Esophagus squamous epithelium (tissue), 5 donors: ENCODE measurements at regions not wholly inside any gene's neighbourhood (a gene's known extent, or its start where the extent isn't known, plus 50 kb on each side); places are given as distances from the start of the nearest gene placed in this dataset.
A peak's percentile ranks its signal among the peaks of the same experiment; 100 is the strongest.

Source experiments
- DNase-seq: peaks from one replicate; lab custom pipeline; 2025; lab: John Stamatoyannopoulos, UW
- H3K27ac ChIP-seq, 4 donors: fragments of 200-600 bp; sonication (generic); one replicate each; pipeline ENCODE4 v1.5.1; 2016 to 2019; ENCODE audit warnings: mild to moderate bottlenecking in 1 of 4
- H3K27me3 ChIP-seq, 4 donors: fragments of 200-600 bp; sonication (generic); 1 replicate in 3 of 4; 2 replicates in 1 of 4; pipeline versions ENCODE4 v1.5.1 to v1.6.0; 2017 to 2021; ENCODE audit warnings: antibody characterized with exemption in 1 of 4
- H3K36me3 ChIP-seq, 3 donors: fragments of 200-600 bp; sonication (generic); one replicate each; pipeline ENCODE4 v1.5.1; 2016 to 2019
- H3K4me1 ChIP-seq, 3 donors: fragments of 200-600 bp; sonication (generic); one replicate each; pipeline ENCODE4 v1.5.1; 2017 to 2019
- H3K4me3 ChIP-seq, 4 donors: fragments of 200-600 bp; sonication (generic); 1 replicate in 3 of 4; 2 replicates in 1 of 4; pipeline ENCODE4 v1.5.1; 2016 to 2019; ENCODE audit warnings: mild to moderate bottlenecking in 2 of 4, moderate library complexity in 1 of 4
- H3K9me3 ChIP-seq, 3 donors: fragments of 200-600 bp; sonication (generic); one replicate each; pipeline ENCODE4 v1.5.1; 2016 to 2019
- POLR2A ChIP-seq, 4 donors: fragments of 450-650 bp; IDR thresholded peaks; one replicate each; pipeline ENCODE4 v1.6.1; 2017; ENCODE audit warnings: antibody characterized with exemption in 4 of 4, mild to moderate bottlenecking in 4 of 4, moderate library complexity in 3 of 4
- WGBS, 2 donors: methylation state at CpG; one replicate each; pipeline ENCODE4 v1.1.5; 2018; 5-methylcytosine and 5-hydroxymethylcytosine counted together
- intact Hi-C: fragments of 100-400 bp; cut with DNase I; formaldehyde crosslinking; loops from one replicate; pipeline ENCODE4 v1.15.0; 2022
- TF ChIP-seq, protein P1 (sequence below), 6 experiments: fragments of 450-650 bp in 4 of 6; fragments of 200-600 bp in 2 of 6; sonication (generic) in 2 of 6; IDR thresholded peaks; one replicate each; pipeline ENCODE4 v1.5.1; 2016 to 2019; ENCODE audit warnings: antibody characterized with exemption in 6 of 6, mild to moderate bottlenecking in 4 of 6, moderate library complexity in 4 of 6
- donor health status: DM: yes; HTN: yes; CAD: no.

DNA sequence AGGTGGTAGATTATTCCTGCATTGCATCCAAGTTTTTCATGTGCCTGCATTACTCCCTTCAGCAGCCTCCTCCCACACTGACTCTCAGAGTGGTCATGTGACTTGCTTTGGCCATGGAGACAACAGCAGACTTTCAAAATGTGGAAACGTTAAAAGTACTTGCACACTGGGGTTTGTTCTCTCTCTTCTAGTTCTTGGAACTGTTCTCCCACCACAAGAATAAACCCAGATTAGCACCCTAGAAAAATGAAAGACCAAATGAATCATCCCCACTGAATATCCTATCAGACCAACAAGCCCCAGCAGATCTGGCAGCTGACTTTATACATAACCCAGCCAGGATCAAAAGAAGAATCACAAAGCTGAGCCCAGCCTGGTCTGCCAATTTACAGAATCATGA, 398.5 kb downstream of the VPS13C start:
- 0% methylated on average over 1 of the region's 1 CpG for WGBS, 2 donors
- peak overlapping the region in 1 of 4 donors; percentile 24 for H3K27ac ChIP-seq
- H3K9me3 ChIP-seq = no peaks in the 10 kb centered on the region
- no peak for DNase-seq
- H3K27me3 ChIP-seq = peaks cover 0 to 22% (median 0%) of the 10 kb centered on the region in 4 donors
- no peak overlapping the region for H3K4me3 ChIP-seq
- intact Hi-C loops = no loop called here
- no peak for TF ChIP-seq POLR2A (IDR thresholded peaks at IDR 0.05)
- TF ChIP-seq, protein P1, sequence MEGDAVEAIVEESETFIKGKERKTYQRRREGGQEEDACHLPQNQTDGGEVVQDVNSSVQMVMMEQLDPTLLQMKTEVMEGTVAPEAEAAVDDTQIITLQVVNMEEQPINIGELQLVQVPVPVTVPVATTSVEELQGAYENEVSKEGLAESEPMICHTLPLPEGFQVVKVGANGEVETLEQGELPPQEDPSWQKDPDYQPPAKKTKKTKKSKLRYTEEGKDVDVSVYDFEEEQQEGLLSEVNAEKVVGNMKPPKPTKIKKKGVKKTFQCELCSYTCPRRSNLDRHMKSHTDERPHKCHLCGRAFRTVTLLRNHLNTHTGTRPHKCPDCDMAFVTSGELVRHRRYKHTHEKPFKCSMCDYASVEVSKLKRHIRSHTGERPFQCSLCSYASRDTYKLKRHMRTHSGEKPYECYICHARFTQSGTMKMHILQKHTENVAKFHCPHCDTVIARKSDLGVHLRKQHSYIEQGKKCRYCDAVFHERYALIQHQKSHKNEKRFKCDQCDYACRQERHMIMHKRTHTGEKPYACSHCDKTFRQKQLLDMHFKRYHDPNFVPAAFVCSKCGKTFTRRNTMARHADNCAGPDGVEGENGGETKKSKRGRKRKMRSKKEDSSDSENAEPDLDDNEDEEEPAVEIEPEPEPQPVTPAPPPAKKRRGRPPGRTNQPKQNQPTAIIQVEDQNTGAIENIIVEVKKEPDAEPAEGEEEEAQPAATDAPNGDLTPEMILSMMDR (IDR thresholded peaks at IDR 0.05) = no peak
- H3K4me1 ChIP-seq = peaks cover 0 to 18% (median 0%) of the 10 kb centered on the region in 3 donors
- no peaks in the 10 kb centered on the region for H3K36me3 ChIP-seq

DNA sequence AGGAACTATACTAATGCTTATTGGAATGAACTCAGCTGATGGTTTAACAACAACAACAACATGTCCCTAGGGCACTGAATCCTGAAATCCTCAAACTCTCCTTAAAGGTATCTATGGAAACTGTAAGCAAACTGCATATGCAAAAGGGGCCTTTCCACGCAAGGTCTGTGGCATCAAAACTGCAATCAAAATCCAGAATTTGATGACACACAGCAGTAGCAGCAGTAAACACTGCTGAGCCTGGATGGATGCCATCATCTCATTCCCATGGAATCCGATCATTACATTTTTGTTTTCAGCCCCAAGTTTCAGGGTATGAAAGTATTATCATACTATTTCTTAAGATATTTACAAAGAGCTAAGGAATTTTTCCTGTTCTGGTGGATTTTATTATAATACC, 399.7 kb downstream of the VPS13C start:
- H3K4me3 ChIP-seq = no peak overlapping the region
- H3K27me3 ChIP-seq = peaks cover 0 to 11% (median 0%) of the 10 kb centered on the region in 4 donors
- H3K36me3 ChIP-seq = no peaks in the 10 kb centered on the region
- H3K27ac ChIP-seq = peak overlapping the region in 1 of 4 donors; percentile 1
- no peak for DNase-seq
- 58 to 66% methylated on average over 2 of the region's 2 CpGs for WGBS, 2 donors
- H3K4me1 ChIP-seq = peaks cover 0 to 18% (median 0%) of the 10 kb centered on the region in 3 donors
- TF ChIP-seq, protein P1 (IDR thresholded peaks at IDR 0.05) = no peak
- TF ChIP-seq POLR2A (IDR thresholded peaks at IDR 0.05) = no peak
- intact Hi-C loops = no loop called here
- H3K9me3 ChIP-seq = no peaks in the 10 kb centered on the region

DNA sequence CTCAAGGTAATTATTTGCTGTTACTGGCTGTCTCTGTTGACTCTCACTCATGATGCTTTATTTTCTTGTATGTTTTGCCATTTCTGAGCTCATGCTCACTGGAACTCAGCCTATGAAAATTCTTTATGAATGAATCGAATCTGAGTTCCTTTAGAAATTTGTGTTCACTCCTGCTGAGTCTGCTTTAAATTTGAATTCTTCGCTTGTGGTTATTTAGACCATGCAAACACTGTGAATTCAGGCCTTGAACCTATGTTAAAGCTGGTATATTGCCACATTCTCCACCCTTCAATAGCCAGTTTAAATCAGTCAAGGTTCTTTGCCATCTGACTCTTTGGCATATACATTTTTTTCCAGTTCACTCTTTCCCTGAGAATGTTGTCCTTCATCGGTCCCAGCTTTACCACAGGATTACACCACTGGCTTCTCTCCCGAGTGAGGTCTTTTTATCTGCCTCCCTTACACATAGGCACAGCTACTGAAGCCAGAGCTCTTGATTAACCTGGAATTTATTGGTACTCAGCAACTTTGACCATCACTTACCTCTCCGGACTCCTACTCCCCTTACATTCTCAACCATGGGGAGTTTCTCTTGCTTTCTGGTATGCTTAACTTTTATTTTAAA, 400.6 kb downstream of the VPS13C start:
- DNase-seq = no peak
- intact Hi-C loops = no loop called here
- TF ChIP-seq, protein P1 (IDR thresholded peaks at IDR 0.05) = no peak
- no peak for TF ChIP-seq POLR2A (IDR thresholded peaks at IDR 0.05)
- Histone ChIP-seq H3K36me3 (no peaks in the 10 kb centered on the region), H3K27ac (no peak overlapping the region), H3K4me3 (no peak overlapping the region), H3K27me3 (peaks cover 0 to 6% (median 0%) of the 10 kb centered on the region in 4 donors), H3K4me1 (peaks cover 0 to 18% (median 0%) of the 10 kb centered on the region in 3 donors), H3K9me3 (no peaks in the 10 kb centered on the region)
- WGBS, 2 donors = 74 to 82% methylated on average over 5 of the region's 5 CpGs

DNA sequence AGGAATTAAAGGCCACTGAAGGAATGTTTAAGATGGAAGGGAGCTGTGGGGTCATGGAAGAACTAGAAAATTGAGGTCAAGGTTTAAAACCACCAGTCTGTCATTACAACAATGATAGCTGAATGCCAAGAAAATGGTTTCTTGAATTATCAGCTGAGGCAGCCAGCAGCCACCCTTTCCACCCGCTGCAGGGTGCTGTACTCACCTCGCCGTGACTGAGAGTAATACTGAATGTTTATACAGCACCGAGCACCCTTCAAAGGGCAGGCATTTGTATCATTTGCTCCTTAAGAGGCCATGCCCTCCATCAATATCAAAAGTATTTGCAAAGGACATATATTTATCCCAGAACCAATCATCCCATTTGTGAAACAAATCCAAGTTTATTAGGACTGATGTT, 402.8 kb downstream of the VPS13C start:
- TF ChIP-seq, protein P1 (IDR thresholded peaks at IDR 0.05) = no peak
- TF ChIP-seq POLR2A (IDR thresholded peaks at IDR 0.05) = no peak
- H3K4me3 ChIP-seq = no peak overlapping the region
- peaks cover 0 to 39% (median 0%) of the 10 kb centered on the region in 3 donors for H3K4me1 ChIP-seq
- no peaks in the 10 kb centered on the region for H3K9me3 ChIP-seq
- intact Hi-C loops = no loop called here
- H3K27me3 ChIP-seq = no peaks in the 10 kb centered on the region
- no peak overlapping the region for H3K27ac ChIP-seq
- no peak for DNase-seq
- 87 to 91% methylated on average over 4 of the region's 4 CpGs for WGBS, 2 donors
- H3K36me3 ChIP-seq = no peaks in the 10 kb centered on the region

DNA sequence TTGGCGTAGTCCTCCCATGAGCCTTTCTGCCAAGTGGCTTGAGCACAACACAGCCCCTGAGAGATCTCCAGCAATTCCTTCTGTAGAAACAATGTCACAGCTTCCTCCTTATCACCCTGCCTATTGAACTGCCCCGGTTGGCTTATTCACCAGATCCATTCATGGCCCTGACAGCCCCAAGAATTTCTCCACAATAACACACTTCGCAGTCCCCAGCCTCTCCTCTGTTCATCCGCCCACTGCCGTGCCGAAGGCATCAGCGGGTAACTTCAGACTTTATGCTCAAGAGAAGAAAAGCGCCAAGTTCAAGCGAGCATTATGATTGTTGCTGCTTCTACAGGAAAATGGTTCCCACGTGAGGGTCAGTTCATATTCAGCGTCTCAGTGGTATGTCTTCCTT, 403.9 kb downstream of the VPS13C start:
- TF ChIP-seq POLR2A (IDR thresholded peaks at IDR 0.05) = no peak
- TF ChIP-seq, protein P1 (IDR thresholded peaks at IDR 0.05) = no peak
- H3K4me3 ChIP-seq = no peak overlapping the region
- H3K4me1 ChIP-seq = peaks cover 0 to 31% (median 0%) of the 10 kb centered on the region in 3 donors
- intact Hi-C loops = no loop called here
- DNase-seq = no peak
- no peaks in the 10 kb centered on the region for H3K36me3 ChIP-seq
- WGBS, 2 donors = 89 to 95% methylated on average over 11 of the region's 11 CpGs
- no peaks in the 10 kb centered on the region for H3K9me3 ChIP-seq
- H3K27ac ChIP-seq = no peak overlapping the region
- no peaks in the 10 kb centered on the region for H3K27me3 ChIP-seq
